Osteoblast (primary cell): ENCODE measurements at regions not wholly inside any gene's neighbourhood (a gene's known extent, or its start where the extent isn't known, plus 50 kb on each side); places are given as distances from the start of the nearest gene placed in this dataset.

Experiments
- DNase-seq: peaks from one replicate; pipeline ENCODE4 v3.0.0; 2011; ENCODE audit warnings: low spot score, mixed read lengths; ENCODE audit not compliant: insufficient read length; ENCODE audit errors: missing footprints
- H2AFZ ChIP-seq: 2 replicates; pipeline ENCODE4 v1.6.0; 2011; ENCODE audit warnings: mild to moderate bottlenecking, low read length
- H3K27ac ChIP-seq: 2 replicates; pipeline ENCODE4 v1.5.1; 2011; ENCODE audit warnings: mild to moderate bottlenecking, low read depth, low read length, moderate library complexity
- H3K27me3 ChIP-seq: 2 replicates; pipeline ENCODE4 v1.6.0; 2012; ENCODE audit warnings: mild to moderate bottlenecking, control low read depth, inconsistent platforms, low read length, moderate library complexity; ENCODE audit not compliant: insufficient read depth
- H3K36me3 ChIP-seq: 2 replicates; pipeline ENCODE4 v1.5.1; 2011; ENCODE audit warnings: mild to moderate bottlenecking, low read length, control low read depth, moderate library complexity; ENCODE audit not compliant: insufficient read depth
- H3K4me1 ChIP-seq: 2 replicates; pipeline ENCODE4 v1.5.1; 2011; ENCODE audit warnings: mild to moderate bottlenecking, low read length, control low read depth, moderate library complexity; ENCODE audit not compliant: insufficient read depth
- H3K4me2 ChIP-seq: 2 replicates; pipeline ENCODE4 v1.6.0; 2011; ENCODE audit warnings: mild to moderate bottlenecking, low read length; ENCODE audit not compliant: insufficient read depth
- H3K4me3 ChIP-seq: fragments of 200-600 bp; sonication (generic); 3 replicates; pipeline ENCODE4 v1.5.1; 2012; ENCODE audit warnings: mild to moderate bottlenecking, low read length, inconsistent platforms; ENCODE audit not compliant: insufficient read depth
- H3K79me2 ChIP-seq: 2 replicates; pipeline ENCODE4 v1.6.0; 2012; ENCODE audit warnings: mild to moderate bottlenecking, low read length, control low read depth, inconsistent platforms; ENCODE audit not compliant: insufficient read depth
- H3K9me3 ChIP-seq: 2 replicates; pipeline ENCODE4 v1.5.1; 2011; ENCODE audit warnings: low read depth, low read length, control low read depth
- H4K20me1 ChIP-seq: 2 replicates; pipeline ENCODE4 v1.6.0; 2012; ENCODE audit warnings: mild to moderate bottlenecking, low read length, control low read depth; ENCODE audit not compliant: insufficient read depth
- CTCF ChIP-seq: IDR thresholded peaks from 2 replicates; pipeline ENCODE4 v1.5.1; 2011; ENCODE audit warnings: mild to moderate bottlenecking, low read depth, low read length, moderate library complexity; ENCODE audit errors: extremely low read depth

- H3K4me3 ChIP-seq, result no peak overlapping the region
- H2AFZ ChIP-seq, result no peak overlapping the region
- peaks cover 5% of the 10 kb centered on the region for H3K4me1 ChIP-seq
- peaks cover 11% of the 10 kb centered on the region for H3K27me3 ChIP-seq
- H3K36me3 ChIP-seq, result no peaks in the 10 kb centered on the region
- no peaks in the 10 kb centered on the region for H4K20me1 ChIP-seq
- H3K27ac ChIP-seq, result no peak overlapping the region
- TF ChIP-seq CTCF, result no peak
- H3K79me2 ChIP-seq, result no peaks in the 10 kb centered on the region
- DNase-seq, result no peak
- H3K4me2 ChIP-seq, result no peak overlapping the region
- H3K9me3 ChIP-seq, result no peaks in the 10 kb centered on the region
Measured at GRCh38 chr5:71895546-71895945, 176.5 kb downstream of the CARTPT start.

DNA sequence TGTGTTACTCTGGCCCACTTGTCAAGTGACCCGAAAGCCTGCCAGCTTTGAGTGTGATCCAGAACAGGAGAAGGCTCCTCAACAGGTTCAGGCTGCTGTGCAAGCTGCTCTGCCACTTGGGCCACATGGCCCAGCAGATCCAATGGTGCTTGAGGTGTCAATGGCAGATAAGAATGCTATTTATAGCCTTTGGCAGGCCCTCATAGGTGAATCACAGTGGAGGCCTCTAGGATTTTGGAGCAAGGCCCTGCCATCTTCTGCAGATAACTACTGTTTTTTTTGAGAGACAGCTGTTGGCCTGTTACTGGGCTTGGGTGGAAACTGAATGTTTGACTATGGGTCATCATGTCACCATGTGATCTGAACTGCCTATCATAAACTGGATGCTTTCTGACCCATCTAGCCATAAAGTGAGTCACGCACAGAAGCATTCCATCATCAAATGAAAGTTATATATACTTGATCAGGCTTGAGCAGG, 180.8 kb downstream of the CARTPT start:
- H4K20me1 ChIP-seq, result no peaks in the 10 kb centered on the region
- no peak for TF ChIP-seq CTCF
- peaks cover 8% of the 10 kb centered on the region for H3K4me1 ChIP-seq
- peak overlapping the region; percentile 29 for H3K4me2 ChIP-seq
- peak overlapping the region; percentile 17 for H3K27ac ChIP-seq
- H3K27me3 ChIP-seq, result peaks cover 2% of the 10 kb centered on the region
- no peaks in the 10 kb centered on the region for H3K9me3 ChIP-seq
- H3K79me2 ChIP-seq, result no peaks in the 10 kb centered on the region
- no peak for DNase-seq
- H2AFZ ChIP-seq, result peak overlapping the region; percentile 23
- H3K4me3 ChIP-seq, result no peak overlapping the region
- no peaks in the 10 kb centered on the region for H3K36me3 ChIP-seq

- Histone ChIP-seq H3K27ac (no peak overlapping the region), H3K79me2 (no peaks in the 10 kb centered on the region), H4K20me1 (no peaks in the 10 kb centered on the region), H3K4me1 (peaks cover 8% of the 10 kb centered on the region), H3K9me3 (no peaks in the 10 kb centered on the region), H3K4me3 (no peak overlapping the region), H3K27me3 (no peaks in the 10 kb centered on the region), H2AFZ (no peak overlapping the region), H3K36me3 (no peaks in the 10 kb centered on the region), H3K4me2 (no peak overlapping the region)
- DNase-seq, result no peak
- no peak for TF ChIP-seq CTCF
Measured at GRCh38 chr5:71903808-71904207, 184.7 kb downstream of the CARTPT start.

DNA sequence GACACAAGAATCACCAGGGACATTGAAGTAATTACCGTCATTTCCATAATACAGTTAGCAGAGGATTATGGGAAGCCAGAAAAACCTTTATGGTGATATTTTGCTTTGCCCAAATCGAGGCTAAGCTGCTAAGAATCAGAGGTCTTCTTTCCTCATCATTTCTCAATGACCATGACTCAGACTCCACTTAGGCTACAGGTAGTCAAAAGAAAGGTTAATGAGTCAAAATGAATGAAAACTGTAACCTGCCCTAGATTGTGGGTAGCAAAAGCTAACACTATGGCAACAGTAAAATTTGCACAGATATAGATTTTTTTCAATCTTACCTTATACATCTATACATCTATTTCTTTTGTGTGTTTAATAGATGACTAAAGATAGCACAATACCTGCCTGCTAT, 185.8 kb downstream of the CARTPT start:
- H3K79me2 ChIP-seq, result no peaks in the 10 kb centered on the region
- H3K9me3 ChIP-seq, result no peaks in the 10 kb centered on the region
- H3K4me2 ChIP-seq, result no peak overlapping the region
- no peak for TF ChIP-seq CTCF
- no peaks in the 10 kb centered on the region for H3K36me3 ChIP-seq
- no peak overlapping the region for H3K4me3 ChIP-seq
- DNase-seq, result no peak
- no peak overlapping the region for H2AFZ ChIP-seq
- H4K20me1 ChIP-seq, result no peaks in the 10 kb centered on the region
- H3K4me1 ChIP-seq, result peaks cover 8% of the 10 kb centered on the region
- H3K27ac ChIP-seq, result no peak overlapping the region
- no peaks in the 10 kb centered on the region for H3K27me3 ChIP-seq
